HG03520 (cell line): ENCODE measurements at regions not wholly inside any gene's neighbourhood (a gene's known extent, or its start where the extent isn't known, plus 50 kb on each side); places are given as distances from the start of the nearest gene placed in this dataset.

Source experiments
- ATAC-seq: cut with Tn5 transposase; IDR thresholded peaks from one replicate; pipeline ENCODE4 v1.9.1; 2021; ENCODE audit warnings: mild to moderate bottlenecking, moderate library complexity; ENCODE audit not compliant: unreplicated experiment

- ATAC-seq = no peak
These were observed 1221.7 kb downstream of the BRD1 start for GRCh38 chr22:48605856-48606481.

GRCh38 chr22:48605125-48605524, 1222.5 kb downstream of the BRD1 start:
- ATAC-seq = no peak

GRCh38 chr22:48603621-48604320, 1223.9 kb downstream of the BRD1 start:
- ATAC-seq = no peak

GRCh38 chr22:48602805-48603518, 1224.7 kb downstream of the BRD1 start:
- ATAC-seq = no peak

GRCh38 chr22:48600681-48601080, 1227.0 kb downstream of the BRD1 start:
- no peak for ATAC-seq

- no peak for ATAC-seq
These were observed 1227.5 kb downstream of the BRD1 start for GRCh38 chr22:48600171-48600570.

- no peak for ATAC-seq
These were observed 1228.3 kb downstream of the BRD1 start for GRCh38 chr22:48599346-48599745.

- no peak for ATAC-seq
These were observed 1231.4 kb downstream of the BRD1 start for GRCh38 chr22:48596111-48596850.

- no peak for ATAC-seq
These were observed 1232.2 kb downstream of the BRD1 start for GRCh38 chr22:48595511-48595905.

- no peak for ATAC-seq
These were observed 1232.7 kb downstream of the BRD1 start for GRCh38 chr22:48594757-48595510.

- no peak for ATAC-seq
These were observed 1233.5 kb downstream of the BRD1 start for GRCh38 chr22:48594016-48594756.

- ATAC-seq = no peak
These were observed 1234.1 kb downstream of the BRD1 start for GRCh38 chr22:48593551-48593950.

- no peak for ATAC-seq
These were observed 1234.7 kb downstream of the BRD1 start for GRCh38 chr22:48592931-48593330.

- ATAC-seq = no peak
These were observed 1235.2 kb downstream of the BRD1 start for GRCh38 chr22:48592488-48592887.

- no peak for ATAC-seq
These were observed 1235.7 kb downstream of the BRD1 start for GRCh38 chr22:48592066-48592345.

GRCh38 chr22:48591286-48592065, 1236.2 kb downstream of the BRD1 start:
- ATAC-seq = no peak

- no peak for ATAC-seq
These were observed 1237.8 kb downstream of the BRD1 start for GRCh38 chr22:48589901-48590300.

GRCh38 chr22:48588878-48589450, 1238.7 kb downstream of the BRD1 start:
- no peak for ATAC-seq
